ENCODE measurements at regions not wholly inside any gene's neighbourhood (a gene's known extent, or its start where the extent isn't known, plus 50 kb on each side); places are given as distances from the start of the nearest gene placed in this dataset.

DNA sequence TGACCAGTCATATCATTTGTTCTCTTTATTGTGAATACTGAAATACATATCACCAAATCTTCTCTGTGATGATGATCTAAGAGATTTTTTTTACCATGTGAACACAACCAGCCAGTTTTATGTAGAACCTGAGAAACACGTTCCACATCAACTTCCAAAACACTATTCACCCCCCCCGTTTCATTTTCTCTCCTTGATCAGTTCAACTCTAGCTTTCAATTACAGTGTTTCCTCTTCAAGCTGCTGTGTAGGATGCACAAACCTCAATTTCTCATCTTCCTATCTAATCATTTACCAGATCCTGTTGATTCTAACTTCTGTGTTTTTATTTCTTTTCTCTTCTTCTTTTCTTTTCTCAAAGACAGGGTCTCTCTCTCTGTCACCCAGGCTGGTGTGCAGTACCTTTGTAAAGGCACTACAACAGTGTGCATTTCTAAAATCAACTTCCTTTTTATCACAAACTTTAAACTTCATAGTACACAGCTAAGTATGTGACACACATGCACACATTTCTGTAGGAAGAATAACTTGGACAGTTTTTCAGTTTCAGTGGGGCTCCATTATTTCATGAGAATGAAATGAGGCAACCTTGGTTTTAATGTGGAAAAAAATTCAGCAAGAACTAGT is 149.9 kb upstream of the FBXO33 start:
- no peaks in the 10 kb centered on the region for H3K27me3 ChIP-seq (ENCODE audit: control insufficient read depth, insufficient read depth, low read length)
- no peak overlapping the region for H3K4me3 ChIP-seq (ENCODE audit: low read depth in 2 of 2, low read length in 2 of 2)
- POLR2A ChIA-PET = no interaction called here
- CTCF ChIA-PET = interaction anchor here (0.7 kb wide), 1 partner anchor 1292 kb away, joined by 3 read pairs; no protein-coding TSS in a partner anchor
- in situ Hi-C loops (cut with HindIII; ENCODE audit: low pct_unique_long_range_greater_than_20kb, low sequenced_read_pairs) (no loop called here), intact Hi-C loops (cut with micrococcal nuclease; ENCODE audit: unreplicated experiment) (no loop called here)
- H3K36me3 ChIP-seq (ENCODE audit: control insufficient read depth, insufficient read depth, low read length) = no peaks in the 10 kb centered on the region
- no peak overlapping the region for H3K27ac ChIP-seq (ENCODE audit: low read length)
- no TSS peak for BruUV-seq (replicated peaks)
- H3K9me3 ChIP-seq (ENCODE audit: control insufficient read depth, insufficient read depth, low read depth, low read length) = no peaks in the 10 kb centered on the region
- ATAC-seq (no peak), DNase-seq (ENCODE audit: low read depth, low spot score) (no peak)
- TF ChIP-seq TCF7L2 (IDR thresholded peaks at IDR 0.05; ENCODE audit: low read depth, low read length) (no peak), POLR2AphosphoS5 (IDR thresholded peaks at IDR 0.05; ENCODE audit: low read depth, low read length) (no peak), SIN3A (IDR thresholded peaks at IDR 0.05; ENCODE audit: borderline replicate concordance, insufficient read depth, low read depth, low read length) (no peak)
- TF ChIP-seq, protein P1, sequence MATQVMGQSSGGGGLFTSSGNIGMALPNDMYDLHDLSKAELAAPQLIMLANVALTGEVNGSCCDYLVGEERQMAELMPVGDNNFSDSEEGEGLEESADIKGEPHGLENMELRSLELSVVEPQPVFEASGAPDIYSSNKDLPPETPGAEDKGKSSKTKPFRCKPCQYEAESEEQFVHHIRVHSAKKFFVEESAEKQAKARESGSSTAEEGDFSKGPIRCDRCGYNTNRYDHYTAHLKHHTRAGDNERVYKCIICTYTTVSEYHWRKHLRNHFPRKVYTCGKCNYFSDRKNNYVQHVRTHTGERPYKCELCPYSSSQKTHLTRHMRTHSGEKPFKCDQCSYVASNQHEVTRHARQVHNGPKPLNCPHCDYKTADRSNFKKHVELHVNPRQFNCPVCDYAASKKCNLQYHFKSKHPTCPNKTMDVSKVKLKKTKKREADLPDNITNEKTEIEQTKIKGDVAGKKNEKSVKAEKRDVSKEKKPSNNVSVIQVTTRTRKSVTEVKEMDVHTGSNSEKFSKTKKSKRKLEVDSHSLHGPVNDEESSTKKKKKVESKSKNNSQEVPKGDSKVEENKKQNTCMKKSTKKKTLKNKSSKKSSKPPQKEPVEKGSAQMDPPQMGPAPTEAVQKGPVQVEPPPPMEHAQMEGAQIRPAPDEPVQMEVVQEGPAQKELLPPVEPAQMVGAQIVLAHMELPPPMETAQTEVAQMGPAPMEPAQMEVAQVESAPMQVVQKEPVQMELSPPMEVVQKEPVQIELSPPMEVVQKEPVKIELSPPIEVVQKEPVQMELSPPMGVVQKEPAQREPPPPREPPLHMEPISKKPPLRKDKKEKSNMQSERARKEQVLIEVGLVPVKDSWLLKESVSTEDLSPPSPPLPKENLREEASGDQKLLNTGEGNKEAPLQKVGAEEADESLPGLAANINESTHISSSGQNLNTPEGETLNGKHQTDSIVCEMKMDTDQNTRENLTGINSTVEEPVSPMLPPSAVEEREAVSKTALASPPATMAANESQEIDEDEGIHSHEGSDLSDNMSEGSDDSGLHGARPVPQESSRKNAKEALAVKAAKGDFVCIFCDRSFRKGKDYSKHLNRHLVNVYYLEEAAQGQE (IDR thresholded peaks at IDR 0.05; ENCODE audit: insufficient read depth in 1 of 2, low read depth in 2 of 2, low read length in 1 of 2) = no peak
- TF ChIP-seq, protein P2, sequence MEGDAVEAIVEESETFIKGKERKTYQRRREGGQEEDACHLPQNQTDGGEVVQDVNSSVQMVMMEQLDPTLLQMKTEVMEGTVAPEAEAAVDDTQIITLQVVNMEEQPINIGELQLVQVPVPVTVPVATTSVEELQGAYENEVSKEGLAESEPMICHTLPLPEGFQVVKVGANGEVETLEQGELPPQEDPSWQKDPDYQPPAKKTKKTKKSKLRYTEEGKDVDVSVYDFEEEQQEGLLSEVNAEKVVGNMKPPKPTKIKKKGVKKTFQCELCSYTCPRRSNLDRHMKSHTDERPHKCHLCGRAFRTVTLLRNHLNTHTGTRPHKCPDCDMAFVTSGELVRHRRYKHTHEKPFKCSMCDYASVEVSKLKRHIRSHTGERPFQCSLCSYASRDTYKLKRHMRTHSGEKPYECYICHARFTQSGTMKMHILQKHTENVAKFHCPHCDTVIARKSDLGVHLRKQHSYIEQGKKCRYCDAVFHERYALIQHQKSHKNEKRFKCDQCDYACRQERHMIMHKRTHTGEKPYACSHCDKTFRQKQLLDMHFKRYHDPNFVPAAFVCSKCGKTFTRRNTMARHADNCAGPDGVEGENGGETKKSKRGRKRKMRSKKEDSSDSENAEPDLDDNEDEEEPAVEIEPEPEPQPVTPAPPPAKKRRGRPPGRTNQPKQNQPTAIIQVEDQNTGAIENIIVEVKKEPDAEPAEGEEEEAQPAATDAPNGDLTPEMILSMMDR (IDR thresholded peaks at IDR 0.05) = no peak
- H3K4me1 ChIP-seq (ENCODE audit: control insufficient read depth, insufficient read depth, low read length) = no peaks in the 10 kb centered on the region

DNA sequence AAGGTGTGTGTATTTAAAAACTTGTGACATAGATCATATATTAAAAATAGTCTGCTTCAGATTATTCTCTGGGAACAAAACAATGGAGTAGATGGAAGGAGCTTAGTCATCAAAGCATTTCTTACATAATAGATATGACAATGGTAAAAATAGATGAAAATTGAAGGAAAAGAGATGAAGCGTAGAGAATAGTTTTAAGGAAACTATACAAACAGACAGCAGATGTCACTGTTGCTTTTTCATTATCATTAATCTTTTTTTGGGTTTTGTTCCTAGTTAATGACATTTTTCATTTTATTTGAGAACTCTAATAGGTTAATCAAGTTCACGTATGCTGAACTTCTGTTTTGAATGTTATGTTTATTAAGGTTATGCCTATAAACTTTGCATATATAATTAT is 149.2 kb upstream of the FBXO33 start:
- no peaks in the 10 kb centered on the region for H3K4me1 ChIP-seq (ENCODE audit: control insufficient read depth, insufficient read depth, low read length)
- intact Hi-C loops (cut with micrococcal nuclease; ENCODE audit: unreplicated experiment) (no loop called here), in situ Hi-C loops (cut with HindIII; ENCODE audit: low pct_unique_long_range_greater_than_20kb, low sequenced_read_pairs) (no loop called here)
- no peak for TF ChIP-seq SIN3A (IDR thresholded peaks at IDR 0.05; ENCODE audit: borderline replicate concordance, insufficient read depth, low read depth, low read length)
- TF ChIP-seq, protein P2 (IDR thresholded peaks at IDR 0.05) = no peak
- TF ChIP-seq TCF7L2 (IDR thresholded peaks at IDR 0.05; ENCODE audit: low read depth, low read length) = no peak
- TF ChIP-seq, protein P1 (IDR thresholded peaks at IDR 0.05; ENCODE audit: insufficient read depth in 1 of 2, low read depth in 2 of 2, low read length in 1 of 2) = no peak
- TF ChIP-seq POLR2AphosphoS5 (IDR thresholded peaks at IDR 0.05; ENCODE audit: low read depth, low read length) = no peak
- POLR2A ChIA-PET = no interaction called here
- no peak overlapping the region for H3K27ac ChIP-seq (ENCODE audit: low read length)
- CTCF ChIA-PET = interaction anchor here (0.7 kb wide), 1 partner anchor 1293 kb away, joined by 3 read pairs; no protein-coding TSS in a partner anchor
- H3K9me3 ChIP-seq (ENCODE audit: control insufficient read depth, insufficient read depth, low read depth, low read length) = no peaks in the 10 kb centered on the region
- no peaks in the 10 kb centered on the region for H3K36me3 ChIP-seq (ENCODE audit: control insufficient read depth, insufficient read depth, low read length)
- no peak for ATAC-seq
- H3K4me3 ChIP-seq (ENCODE audit: low read depth in 2 of 2, low read length in 2 of 2) = no peak overlapping the region
- H3K27me3 ChIP-seq (ENCODE audit: control insufficient read depth, insufficient read depth, low read length) = no peaks in the 10 kb centered on the region
- DNase-seq (ENCODE audit: low read depth, low spot score) = no peak
- no TSS peak for BruUV-seq (replicated peaks)

Data from Panc1 (cell line).